DMS153 treated with DMSO at 0.1 percent for 48 hours (cell line): ENCODE measurements at regions not wholly inside any gene's neighbourhood (a gene's known extent, or its start where the extent isn't known, plus 50 kb on each side); places are given as distances from the start of the nearest gene placed in this dataset.
"Not testable (repeated sequence)": the region's sequence is repeated elsewhere in the genome, so short reads cannot be mapped to it uniquely, and the experiment has no call there.

Experiments used
- DNase-seq: peaks from one replicate; lab custom pipeline; 2025; ENCODE audit not compliant: unreplicated experiment; lab: John Stamatoyannopoulos, UW

DNA sequence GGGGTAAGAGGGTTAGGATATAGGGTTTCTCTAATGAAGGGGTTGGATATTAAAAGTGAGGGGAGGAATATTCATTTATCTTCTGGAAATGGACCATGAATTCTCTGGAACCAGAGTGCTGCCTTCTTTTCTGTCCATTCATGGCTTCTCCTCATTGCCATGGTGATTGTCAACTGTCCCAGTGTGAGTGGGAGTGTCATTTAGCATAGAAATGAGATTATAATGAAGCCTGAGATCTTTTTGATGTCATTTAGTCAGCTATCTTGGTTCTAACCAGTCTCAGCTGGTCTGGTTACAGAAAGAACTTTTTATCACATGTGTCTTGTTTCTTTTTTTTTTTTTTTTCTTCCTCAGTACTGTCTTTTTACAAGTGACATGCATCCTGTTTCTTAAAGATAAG, 497.3 kb upstream of the PITX2 start:
- no peak for DNase-seq

DNA sequence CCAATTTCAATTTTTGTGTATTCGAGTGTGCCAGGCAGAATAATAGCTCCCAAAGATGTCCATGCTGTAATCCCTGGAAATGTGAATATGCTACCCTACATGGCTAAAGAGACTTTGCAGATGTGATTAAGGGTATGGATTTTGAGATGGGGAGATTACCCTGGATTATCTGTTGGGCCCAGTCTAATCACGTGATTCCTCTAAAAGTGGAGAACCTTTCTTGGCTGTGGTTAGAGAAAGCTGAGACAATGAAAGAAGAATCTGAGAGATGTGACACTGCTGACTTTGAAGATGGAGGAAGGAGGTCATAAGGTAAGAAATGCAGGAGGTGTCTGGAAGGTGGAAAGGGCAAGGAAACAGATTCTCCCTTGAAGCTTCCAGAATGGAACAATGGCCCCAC, 503.5 kb upstream of the PITX2 start:
- no peak for DNase-seq

DNA sequence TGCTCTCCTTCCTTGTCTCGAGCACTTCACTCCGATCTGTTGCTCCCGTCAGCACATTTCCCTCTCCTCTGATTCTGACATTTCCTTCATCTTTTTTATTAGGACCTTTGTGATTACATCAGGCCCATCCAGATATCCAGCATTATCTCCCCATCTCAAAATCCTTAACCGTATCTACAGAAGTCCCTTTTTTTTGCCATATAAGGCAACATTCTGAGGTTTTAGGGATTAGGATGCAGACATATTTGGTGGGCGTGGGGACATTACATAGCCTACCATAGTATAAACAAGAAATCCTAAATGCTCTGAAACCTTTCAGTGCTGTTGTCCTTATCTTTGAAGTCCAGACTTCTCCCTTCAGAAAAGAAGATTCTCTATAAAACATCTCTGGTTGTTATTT, 505.0 kb upstream of the PITX2 start:
- DNase-seq: no peak

DNA sequence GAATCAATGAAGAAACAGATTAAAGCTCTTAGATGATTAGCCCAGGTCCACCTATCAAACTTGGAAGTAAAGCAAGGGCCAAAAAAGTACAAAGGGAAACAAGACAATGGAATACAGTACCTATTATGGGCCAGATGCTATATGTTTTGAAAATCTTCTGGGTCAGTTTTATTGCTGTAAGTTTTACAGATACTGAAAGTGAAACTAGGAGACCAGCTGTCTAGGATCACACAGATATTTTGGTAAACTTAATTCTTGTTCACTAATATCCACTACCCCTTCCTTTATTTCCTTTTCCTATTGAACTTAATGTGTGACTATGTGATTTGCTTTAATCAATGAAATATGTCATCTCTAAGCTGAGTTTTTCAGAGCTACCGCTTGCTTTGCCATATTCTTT, 505.4 kb upstream of the PITX2 start:
- no peak for DNase-seq

DNA sequence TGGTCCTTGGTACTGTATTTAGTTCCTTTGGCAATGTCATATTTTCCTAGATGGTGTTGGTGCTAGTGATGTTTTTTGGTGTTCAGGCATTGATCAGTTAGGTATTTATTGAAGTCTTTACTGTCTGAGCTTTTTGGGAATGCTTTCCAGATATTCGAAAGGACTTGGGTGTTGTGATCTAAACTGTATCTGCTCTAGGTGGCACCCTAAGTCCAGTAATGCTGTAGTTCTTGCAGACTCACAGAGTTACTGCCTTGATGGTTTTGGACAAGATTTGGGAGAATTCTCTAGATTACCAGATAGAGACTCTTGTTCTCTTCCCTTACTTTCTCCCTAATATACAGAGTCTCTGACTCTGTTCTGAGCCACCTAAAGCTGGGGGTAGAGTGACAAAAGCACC, 513.6 kb upstream of the PITX2 start:
- DNase-seq: no peak

DNA sequence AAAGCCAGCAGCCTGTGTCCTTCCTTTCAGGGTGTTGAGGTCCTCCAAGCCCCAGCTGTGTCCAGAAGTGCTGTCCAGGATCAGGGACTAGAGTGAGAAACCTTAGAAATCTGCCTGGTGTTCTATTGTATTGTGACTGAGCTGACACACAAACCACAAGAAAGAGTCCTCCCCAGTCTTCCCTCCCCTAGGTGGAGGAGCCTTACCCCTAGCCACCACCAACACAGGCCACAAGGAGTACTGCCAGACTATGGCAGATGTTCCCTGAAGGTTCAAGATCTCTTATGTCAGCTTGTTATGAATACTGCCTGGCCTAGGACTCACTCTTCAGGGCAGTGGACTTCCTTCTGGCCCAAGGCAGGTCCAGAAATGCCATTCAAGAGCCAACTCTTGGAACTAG, 514.1 kb upstream of the PITX2 start:
- no peak for DNase-seq

DNA sequence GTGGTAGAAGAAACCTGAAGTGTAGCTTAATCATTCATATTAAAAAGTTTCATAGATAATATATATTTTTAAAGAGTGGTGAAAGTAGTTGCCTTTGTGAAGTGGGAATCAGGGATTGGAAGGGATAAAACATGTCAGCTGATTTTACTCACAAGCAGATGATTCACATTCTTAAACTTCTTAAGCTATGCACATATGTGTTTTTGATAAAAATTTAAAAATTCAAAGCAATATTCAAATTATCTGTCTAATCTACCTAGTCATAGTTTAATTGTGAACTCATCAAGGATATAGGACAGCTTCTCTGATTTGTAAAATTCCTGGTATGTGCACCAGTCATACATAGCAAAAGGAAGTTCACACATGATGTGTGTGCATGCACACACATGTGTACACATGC, 520.6 kb upstream of the PITX2 start:
- no peak for DNase-seq

DNA sequence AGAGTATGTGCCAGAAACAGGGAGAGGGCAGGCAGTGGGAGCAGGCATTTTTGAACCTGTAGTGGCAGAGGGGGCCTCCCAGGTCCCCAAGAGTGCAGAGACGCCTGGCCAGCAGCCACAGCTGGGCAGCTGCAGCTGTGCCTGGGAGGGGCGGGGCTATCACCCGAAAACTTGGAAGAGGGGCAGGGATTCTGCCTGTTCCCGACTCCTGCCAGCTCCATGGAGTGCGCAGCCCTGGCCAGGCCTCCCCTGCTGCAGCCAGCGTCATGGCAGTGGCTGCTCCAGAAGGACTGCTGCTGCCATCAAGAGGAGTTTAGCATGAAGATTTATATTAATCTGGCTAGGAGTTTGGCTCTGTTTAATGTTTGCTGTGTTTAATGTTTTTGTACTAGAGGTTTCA, 532.1 kb upstream of the PITX2 start:
- DNase-seq: no peak

DNA sequence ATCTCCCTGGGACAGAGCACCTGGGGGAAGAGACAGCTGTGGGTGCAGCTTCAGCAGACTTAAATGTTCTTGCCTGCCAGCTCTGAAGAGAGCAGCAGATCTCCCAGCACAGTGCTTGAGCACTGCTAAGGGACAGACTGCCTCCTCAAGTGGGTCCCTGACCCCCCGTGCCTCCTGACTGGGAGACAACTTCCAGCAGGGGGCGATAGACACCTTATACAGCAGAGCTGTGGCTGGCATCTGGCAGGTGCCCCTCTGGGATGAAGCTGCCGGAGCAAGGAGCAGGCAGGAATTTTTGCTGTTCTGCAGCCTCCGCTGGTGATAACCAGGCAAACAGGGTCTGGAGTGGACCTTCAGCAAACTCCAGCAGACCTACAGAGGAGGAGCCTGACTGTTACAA, 541.7 kb upstream of the PITX2 start:
- not testable (repeated sequence) for DNase-seq

DNA sequence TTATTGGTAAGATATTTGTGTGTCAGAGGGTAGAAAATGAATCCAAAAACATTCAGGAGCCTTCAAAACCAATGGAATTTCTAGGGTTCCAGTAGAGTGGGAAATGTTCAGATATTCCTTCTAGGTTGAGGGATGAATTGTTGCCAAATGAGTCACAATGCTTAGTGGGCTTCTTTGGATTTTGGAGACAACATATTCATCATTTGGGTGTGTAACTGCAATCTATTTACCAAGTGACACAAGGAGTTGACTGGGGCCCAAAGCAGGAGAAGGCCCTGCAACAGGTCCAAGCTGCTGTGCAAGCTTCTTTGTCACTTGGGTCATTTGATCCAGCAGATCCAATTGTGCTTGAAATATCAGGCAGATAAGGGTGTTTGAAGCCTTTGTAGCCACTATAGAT, 551.5 kb upstream of the PITX2 start:
- DNase-seq: no peak

DNA sequence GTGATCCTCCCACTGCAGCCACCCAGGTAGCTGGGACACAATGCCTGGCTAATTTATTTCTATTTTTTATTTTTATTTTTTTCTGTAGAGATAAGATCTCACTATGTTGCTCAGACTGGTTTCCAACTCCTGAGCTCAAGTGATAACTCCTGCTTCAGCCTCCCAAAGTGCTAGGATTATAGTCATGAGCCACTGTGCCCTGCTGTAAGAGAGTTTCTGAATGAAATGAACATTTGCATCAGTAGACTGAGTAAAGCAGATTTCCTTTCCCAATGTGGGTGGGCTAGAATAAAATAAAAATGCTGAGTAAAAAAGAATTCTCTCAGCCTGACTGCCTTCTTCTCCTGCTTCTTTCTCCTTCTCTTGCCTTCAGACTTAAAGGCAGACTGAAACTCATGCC, 555.4 kb upstream of the PITX2 start:
- DNase-seq: no peak

DNA sequence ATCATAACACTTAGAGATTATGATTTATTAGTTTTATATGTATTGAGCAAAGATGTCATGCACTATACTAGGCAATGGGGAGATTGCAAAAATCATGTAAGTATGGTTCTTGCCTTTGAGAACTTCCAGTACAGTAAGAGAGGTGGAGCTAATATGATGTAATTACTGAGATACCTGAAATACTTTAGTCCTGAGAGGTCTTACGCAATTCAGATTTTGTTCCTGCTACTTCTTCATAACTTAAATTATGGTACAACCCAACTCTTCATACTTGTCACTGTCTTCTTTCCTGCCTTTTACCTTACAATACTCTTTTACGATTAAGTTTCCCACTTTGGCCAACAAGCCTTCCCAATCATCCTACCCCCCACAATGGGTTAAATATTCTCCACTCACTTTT, 564.2 kb upstream of the PITX2 start:
- no peak for DNase-seq

DNA sequence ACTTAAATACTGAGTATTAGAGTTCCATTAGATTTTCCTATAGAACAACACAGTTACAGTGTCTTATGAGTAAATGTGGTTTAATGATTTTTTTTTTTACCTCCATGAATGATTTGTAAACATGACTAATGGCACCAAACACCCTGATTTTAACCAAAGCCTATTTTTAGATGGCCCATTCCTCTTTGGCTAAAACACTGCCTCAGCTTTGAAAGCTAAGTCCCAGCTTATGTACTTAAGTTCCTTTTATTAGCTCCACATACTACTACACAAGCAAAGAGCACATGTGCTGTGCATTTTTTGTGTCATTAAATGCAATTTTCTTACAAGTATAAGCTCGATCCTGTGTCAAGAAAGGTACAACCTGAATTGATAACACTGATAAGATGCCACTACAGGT, 575.6 kb upstream of the PITX2 start:
- DNase-seq: no peak

DNA sequence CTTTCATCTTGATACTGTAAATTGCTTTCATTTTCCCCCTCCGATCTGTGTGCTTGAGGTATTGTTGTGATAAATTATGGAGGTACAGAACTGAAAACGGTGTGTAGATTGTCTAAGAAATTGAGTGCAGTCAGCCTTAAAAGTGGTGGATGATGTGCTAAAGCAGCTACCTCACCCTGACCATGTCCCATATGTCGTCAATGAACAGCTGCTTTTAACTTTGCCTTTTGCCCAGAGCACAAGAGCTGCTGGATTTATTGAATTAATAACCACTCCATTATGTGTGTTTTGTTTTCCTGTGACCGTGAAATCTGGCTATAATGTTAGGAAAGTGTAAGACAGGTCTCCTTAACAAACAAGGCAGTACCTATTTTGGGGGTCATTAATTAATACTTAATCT, 581.9 kb upstream of the PITX2 start:
- DNase-seq: no peak

DNA sequence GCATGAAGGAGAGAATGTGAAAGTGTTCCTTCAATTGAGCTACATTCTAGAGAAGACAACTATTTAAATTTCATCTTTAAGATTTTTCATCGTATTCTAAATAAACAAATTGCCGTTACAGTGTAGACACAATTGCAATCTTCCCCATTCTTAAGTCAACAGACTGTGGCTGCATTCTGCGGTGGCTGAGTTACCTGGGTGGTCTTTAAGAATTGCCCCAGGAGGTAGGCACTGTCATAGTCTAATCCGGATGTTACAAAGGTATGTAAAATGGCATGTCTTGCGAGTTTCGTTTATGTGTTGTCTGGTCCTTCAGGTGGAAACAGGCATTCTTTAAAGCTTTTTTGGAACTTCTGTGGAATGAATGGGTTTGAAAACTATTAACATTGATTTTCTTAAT, 586.1 kb upstream of the PITX2 start:
- no peak for DNase-seq

DNA sequence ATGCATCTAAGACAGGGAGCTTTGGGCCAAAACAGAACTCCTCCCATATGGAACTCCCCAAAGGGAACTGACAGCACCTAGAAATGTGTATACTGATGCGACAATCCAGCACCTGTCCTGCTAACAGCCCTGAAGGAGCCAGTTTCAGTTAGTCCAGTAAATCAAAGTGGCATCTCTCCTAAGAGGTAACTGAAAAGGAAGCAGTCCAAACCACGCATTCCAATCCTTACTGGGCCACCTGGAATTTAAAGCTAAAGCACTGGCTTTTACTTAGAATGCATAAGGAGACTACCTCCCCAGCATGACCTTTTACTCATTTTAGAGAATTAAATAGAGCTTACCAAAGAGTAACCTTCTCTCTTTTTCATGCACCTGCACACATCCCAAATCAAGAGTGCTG, 586.8 kb upstream of the PITX2 start:
- DNase-seq: no peak

DNA sequence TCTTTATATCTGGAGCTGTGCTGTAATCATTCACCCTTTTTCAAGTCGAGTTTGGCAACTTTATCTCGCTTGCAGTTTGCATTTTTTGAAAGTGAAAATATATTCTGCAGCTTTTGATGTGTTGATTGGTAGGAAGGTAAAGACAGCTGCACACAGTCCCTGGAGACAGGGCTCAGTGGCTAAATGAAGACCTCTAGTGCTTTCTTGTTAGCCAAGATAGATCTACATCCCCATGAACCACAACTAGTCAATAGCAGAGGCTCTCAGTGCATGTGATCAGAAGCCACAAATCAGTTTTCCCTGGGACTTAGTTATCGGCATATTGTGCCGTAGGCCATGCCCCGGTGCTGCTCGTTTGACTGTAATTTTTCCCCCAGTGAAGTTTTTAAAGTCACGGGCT, 587.7 kb upstream of the PITX2 start:
- DNase-seq: no peak

DNA sequence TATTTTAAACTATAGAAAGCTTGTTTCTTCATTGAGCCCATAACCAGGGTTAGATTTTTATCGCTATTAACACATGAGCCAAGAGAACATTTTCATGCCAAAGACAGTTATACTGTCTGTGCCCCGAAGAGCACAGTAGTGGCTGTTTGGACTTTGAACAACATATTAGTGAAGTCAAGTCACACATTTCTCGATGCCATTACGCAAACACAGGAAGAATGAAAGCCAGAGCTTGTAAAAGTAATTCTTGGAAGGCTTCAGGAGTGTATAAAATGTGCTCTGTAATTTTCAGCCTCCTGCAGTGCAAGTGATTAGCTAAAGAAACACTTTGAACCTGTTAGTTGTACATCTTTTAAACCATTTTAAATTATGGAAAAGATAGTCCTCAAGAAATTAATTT, 590.7 kb upstream of the PITX2 start:
- no peak for DNase-seq

DNA sequence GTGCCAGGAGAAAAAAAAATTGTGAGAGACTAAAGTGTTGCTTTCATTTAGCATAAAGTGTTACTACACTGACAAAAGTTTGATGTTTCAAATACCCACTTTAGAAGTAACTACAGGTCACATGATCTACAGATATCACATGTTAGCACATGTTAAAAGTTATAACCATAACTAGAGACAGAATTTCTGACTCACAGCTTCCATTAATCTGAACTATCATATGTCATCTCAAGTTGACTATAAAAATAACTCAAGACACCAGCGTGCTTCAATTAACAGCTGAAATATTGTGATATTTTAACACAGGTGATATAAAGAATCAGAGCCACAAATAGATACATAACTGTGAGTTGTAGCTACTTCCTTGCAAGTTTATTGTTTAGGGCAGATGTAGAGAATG, 591.5 kb upstream of the PITX2 start:
- no peak for DNase-seq

DNA sequence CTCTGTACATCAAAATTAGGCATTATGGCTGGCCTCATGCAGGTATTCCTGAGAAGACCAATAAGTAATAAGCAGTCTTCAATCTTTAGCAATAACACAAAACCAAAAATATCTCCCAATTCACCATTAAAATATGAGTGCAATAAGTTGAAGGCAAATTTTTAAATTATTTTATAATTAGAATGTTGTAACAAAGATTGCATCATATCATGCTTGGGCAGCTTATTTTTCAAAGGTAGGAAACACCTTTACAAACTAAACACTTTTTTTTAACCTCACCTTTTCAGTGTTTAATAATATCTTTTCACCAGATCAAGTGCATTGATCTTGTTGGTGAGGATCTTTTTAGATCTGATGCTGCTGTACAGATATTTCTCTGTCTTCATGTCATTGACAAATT, 592.9 kb upstream of the PITX2 start:
- no peak for DNase-seq

DNA sequence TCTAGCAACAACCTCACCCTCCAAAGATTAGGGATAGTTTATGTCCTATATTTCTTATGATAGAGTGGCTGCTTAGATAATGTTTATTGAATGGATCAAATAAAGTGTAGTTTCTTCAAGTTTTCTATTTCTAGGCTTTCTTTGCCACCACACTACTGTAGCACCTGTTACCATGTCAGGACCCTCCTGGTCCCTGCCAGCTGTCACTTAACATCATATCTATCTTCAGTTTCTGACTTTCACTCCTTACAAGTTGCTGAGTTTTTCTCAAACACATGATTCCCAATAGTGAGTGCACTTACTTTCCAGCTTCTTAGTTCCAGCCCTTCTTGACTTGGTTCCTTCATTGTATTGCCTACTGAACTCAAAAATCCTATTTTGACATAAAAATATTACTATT, 593.9 kb upstream of the PITX2 start:
- no peak for DNase-seq

DNA sequence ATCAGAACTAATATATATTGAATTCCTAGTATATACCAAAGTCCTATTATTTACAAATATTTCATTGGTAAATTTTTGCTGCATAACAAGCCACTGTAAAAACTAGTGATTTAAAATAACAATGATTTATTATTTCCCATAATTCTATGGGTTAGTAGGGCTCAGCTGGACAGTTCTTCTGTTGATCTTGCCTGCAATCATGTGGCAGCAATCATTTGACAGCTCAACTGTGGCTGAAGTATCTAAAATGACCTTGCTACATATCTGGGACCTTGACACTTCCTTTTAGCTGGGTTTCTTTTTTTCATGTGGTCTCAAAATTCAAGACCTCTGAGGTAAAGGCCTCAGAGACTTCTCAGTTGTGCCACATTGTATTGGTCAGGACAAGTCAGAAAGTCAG, 598.5 kb upstream of the PITX2 start:
- no peak for DNase-seq

DNA sequence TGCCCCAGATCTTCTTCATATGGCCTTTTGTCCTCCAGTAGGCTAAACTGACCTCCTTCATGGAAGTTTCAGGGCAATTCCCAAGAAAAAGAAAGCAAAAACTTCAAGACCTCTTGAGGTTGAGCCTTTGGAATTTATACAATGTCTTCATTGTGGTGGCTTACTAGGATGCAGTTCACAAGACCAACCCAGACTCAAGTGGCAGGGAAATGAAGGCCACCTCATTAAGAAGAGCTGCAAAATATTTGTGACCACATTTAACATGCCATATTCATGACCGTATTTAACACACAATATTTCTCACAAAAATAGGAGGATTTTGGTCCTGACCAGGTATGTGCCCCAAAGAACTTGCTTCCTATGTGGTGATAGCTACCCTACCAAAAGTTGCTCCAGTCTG, 605.5 kb upstream of the PITX2 start:
- DNase-seq: no peak

DNA sequence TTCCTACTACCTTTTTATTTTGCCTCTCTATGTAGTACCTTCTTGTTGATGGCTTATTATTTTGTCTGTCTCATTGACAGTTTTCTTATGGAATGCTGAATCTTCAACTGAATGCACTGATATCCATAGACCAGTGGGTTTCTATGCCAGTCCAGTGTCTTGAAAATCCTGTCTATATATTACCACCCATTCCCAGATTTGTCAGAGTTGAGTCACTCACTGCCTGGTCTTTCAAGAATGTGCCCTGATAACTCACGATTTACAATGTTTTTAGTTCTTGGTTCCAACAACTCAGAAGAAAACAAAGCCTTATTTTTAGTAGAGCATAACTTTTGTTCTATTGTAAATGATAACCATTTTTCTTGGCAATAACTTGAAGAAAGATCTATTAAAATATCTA, 606.0 kb upstream of the PITX2 start:
- DNase-seq: no peak
